ENCODE measurements at regions not wholly inside any gene's neighbourhood (a gene's known extent, or its start where the extent isn't known, plus 50 kb on each side); places are given as distances from the start of the nearest gene placed in this dataset.

DNA sequence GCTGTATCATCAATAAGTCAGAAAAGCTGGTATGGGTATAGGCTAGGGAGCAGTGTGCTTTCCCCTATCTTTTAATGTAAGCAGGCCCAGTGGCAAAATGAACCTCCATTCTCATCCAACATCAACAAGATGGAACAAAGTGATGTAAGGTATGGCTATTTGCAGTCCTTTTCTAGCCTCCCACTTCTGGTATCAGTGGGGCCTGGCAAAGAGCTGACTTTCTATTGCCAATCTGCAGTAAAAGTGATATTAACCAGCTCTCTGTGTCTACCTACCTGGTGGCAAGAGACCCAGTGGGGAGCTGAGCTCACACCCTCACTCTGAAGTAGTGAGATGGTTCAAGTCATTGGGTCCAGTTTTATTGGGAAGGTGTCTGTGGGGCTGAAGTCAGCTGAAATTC lies 1492.6 kb downstream of the CDH11 start:
- intact Hi-C loops (cut with DNase I; ENCODE audit: low total_unique reads) (no loop called here), in situ Hi-C loops (cut with MboI; ENCODE audit: low pct_ligation_motif_present in 1 of 4, low pct_unique_long_range_greater_than_20kb in 1 of 4, low sequenced_read_pairs in 3 of 4) (no loop called here)
- H3K4me1 ChIP-seq = no peaks in the 10 kb centered on the region
- DNase-seq = no peak
- TF ChIP-seq POLR2AphosphoS5 (IDR thresholded peaks at IDR 0.05) = no peak
- TF ChIP-seq EP300 (IDR thresholded peaks at IDR 0.05; ENCODE audit: low read depth) = no peak
- TF ChIP-seq, protein P1, sequence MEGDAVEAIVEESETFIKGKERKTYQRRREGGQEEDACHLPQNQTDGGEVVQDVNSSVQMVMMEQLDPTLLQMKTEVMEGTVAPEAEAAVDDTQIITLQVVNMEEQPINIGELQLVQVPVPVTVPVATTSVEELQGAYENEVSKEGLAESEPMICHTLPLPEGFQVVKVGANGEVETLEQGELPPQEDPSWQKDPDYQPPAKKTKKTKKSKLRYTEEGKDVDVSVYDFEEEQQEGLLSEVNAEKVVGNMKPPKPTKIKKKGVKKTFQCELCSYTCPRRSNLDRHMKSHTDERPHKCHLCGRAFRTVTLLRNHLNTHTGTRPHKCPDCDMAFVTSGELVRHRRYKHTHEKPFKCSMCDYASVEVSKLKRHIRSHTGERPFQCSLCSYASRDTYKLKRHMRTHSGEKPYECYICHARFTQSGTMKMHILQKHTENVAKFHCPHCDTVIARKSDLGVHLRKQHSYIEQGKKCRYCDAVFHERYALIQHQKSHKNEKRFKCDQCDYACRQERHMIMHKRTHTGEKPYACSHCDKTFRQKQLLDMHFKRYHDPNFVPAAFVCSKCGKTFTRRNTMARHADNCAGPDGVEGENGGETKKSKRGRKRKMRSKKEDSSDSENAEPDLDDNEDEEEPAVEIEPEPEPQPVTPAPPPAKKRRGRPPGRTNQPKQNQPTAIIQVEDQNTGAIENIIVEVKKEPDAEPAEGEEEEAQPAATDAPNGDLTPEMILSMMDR (IDR thresholded peaks at IDR 0.05) = no peak
- TF ChIP-seq POLR2A (IDR thresholded peaks at IDR 0.05) = no peak
- no peak overlapping the region for H3K4me3 ChIP-seq
- no peaks in the 10 kb centered on the region for H3K36me3 ChIP-seq
- H3K27me3 ChIP-seq = no peaks in the 10 kb centered on the region
- no peak overlapping the region for H3K27ac ChIP-seq
- H3K9me3 ChIP-seq = no peaks in the 10 kb centered on the region

DNA sequence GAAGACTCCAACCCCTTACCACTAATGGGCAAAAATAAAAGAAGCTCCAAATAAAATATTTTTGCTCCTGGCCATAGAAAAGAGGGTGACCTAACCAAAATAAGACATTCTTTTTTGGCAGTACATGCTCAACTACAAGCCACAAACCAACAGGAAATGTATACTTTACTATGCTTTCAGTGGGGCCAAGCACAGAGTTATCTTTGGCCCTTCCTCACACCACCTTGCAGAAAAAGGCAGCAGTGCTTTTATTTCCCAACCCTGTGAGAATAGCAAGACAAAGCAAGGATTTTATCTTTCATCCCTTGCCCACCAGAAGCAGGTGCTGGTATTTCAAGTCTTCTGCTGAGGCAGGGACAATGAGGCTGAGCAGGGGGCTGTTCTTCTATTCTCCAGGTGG lies 1493.1 kb downstream of the CDH11 start:
- no peak overlapping the region for H3K4me3 ChIP-seq
- H3K36me3 ChIP-seq = no peaks in the 10 kb centered on the region
- no peaks in the 10 kb centered on the region for H3K9me3 ChIP-seq
- no peak for DNase-seq
- no peak overlapping the region for H3K27ac ChIP-seq
- H3K27me3 ChIP-seq = no peaks in the 10 kb centered on the region
- TF ChIP-seq, protein P1 (IDR thresholded peaks at IDR 0.05) = no peak
- no peak for TF ChIP-seq POLR2A (IDR thresholded peaks at IDR 0.05)
- no peak for TF ChIP-seq EP300 (IDR thresholded peaks at IDR 0.05; ENCODE audit: low read depth)
- TF ChIP-seq POLR2AphosphoS5 (IDR thresholded peaks at IDR 0.05) = no peak
- in situ Hi-C loops (cut with MboI; ENCODE audit: low pct_ligation_motif_present in 1 of 4, low pct_unique_long_range_greater_than_20kb in 1 of 4, low sequenced_read_pairs in 3 of 4) (no loop called here), intact Hi-C loops (cut with DNase I; ENCODE audit: low total_unique reads) (no loop called here)
- no peaks in the 10 kb centered on the region for H3K4me1 ChIP-seq

DNA sequence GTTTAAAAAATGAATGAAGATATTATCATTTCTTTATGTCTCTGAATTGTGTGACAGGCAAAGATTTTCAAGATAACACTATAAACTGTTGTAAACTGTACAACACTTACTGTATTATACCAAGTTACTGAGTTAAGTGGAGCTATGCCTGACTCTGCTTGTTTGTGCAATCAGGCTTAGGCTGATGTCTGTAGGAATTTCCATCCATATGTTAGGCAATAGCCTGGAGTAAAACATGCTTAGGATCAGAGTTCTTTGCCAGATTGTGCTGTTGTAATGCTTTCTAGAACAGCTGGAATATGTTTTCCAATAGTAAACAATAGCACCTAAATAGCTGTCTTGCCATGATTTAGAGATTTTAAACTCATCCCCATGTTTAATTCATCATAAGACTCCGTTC lies 1496.7 kb downstream of the CDH11 start:
- no peak for DNase-seq
- Histone ChIP-seq H3K27me3 (no peaks in the 10 kb centered on the region), H3K4me1 (no peaks in the 10 kb centered on the region), H3K36me3 (no peaks in the 10 kb centered on the region), H3K4me3 (no peak overlapping the region), H3K9me3 (no peaks in the 10 kb centered on the region), H3K27ac (no peak overlapping the region)
- intact Hi-C loops (cut with DNase I; ENCODE audit: low total_unique reads) = no loop called here
- no peak for TF ChIP-seq POLR2AphosphoS5 (IDR thresholded peaks at IDR 0.05)
- TF ChIP-seq POLR2A (IDR thresholded peaks at IDR 0.05) = no peak
- TF ChIP-seq, protein P1 (IDR thresholded peaks at IDR 0.05) = no peak
- no peak for TF ChIP-seq EP300 (IDR thresholded peaks at IDR 0.05; ENCODE audit: low read depth)
- in situ Hi-C loops (cut with MboI; ENCODE audit: low pct_ligation_motif_present in 1 of 4, low pct_unique_long_range_greater_than_20kb in 1 of 4, low sequenced_read_pairs in 3 of 4) = no loop called here
- 33 to 51% methylated on average over 1 of the region's 1 CpG for WGBS, 2 donors (ENCODE audit: low coverage in 1 of 2)

DNA sequence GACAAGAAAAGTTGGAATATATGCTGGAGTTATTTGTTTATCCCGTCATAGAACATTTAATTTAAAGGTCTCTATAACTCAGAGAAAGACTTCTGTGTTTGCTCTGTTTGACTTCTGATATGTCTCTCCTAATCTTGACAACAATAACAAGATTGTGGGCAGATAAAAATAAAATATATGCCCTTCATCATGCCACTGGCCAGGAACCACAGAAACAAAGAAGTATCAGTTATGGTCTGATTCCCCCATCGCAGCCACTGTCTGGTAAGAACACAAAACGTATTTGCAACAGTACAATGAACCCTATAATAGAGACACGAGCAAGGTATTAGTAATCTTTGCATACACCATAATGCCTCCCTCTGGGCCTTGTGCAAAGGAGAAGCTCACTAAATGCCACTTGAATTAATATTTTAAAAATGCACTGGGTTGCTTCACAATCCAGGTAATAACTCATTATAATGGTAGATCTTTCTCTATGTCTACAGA lies 1498.3 kb downstream of the CDH11 start:
- WGBS, 2 donors (ENCODE audit: low coverage in 1 of 2) = 56 to 67% methylated on average over 4 of the region's 4 CpGs

More for the DNA sequence above, 1498.3 kb downstream of the CDH11 start:
- Histone ChIP-seq H3K4me1 (no peaks in the 10 kb centered on the region), H3K27me3 (no peaks in the 10 kb centered on the region), H3K9me3 (no peaks in the 10 kb centered on the region), H3K4me3 (no peak overlapping the region), H3K36me3 (no peaks in the 10 kb centered on the region), H3K27ac (no peak overlapping the region)
- intact Hi-C loops (cut with DNase I; ENCODE audit: low total_unique reads) (no loop called here), in situ Hi-C loops (cut with MboI; ENCODE audit: low pct_ligation_motif_present in 1 of 4, low pct_unique_long_range_greater_than_20kb in 1 of 4, low sequenced_read_pairs in 3 of 4) (no loop called here)
- TF ChIP-seq EP300 (IDR thresholded peaks at IDR 0.05; ENCODE audit: low read depth) = no peak
- no peak for TF ChIP-seq POLR2AphosphoS5 (IDR thresholded peaks at IDR 0.05)
- TF ChIP-seq, protein P1 (IDR thresholded peaks at IDR 0.05) = no peak
- TF ChIP-seq POLR2A (IDR thresholded peaks at IDR 0.05) = no peak
- no peak for DNase-seq

All from transverse colon (tissue), 4 donors.